Panc1 (cell line): ENCODE measurements at regions not wholly inside any gene's neighbourhood (a gene's known extent, or its start where the extent isn't known, plus 50 kb on each side); places are given as distances from the start of the nearest gene placed in this dataset.

Source experiments
- ATAC-seq: fragments of 200-7000 bp; cut with Tn5 transposase; 2 replicates; pipeline ENCODE4 v1.9.1; 2020; ENCODE audit warnings: mild to moderate bottlenecking, moderate library complexity
- BruUV-seq: library from RNA; stranded (reverse); fragments of 400-500 nt; replicated peaks from 2 replicates; lab custom pipeline; 2021; lab: Mats Ljungman, UMichigan
- CTCF ChIA-PET: fragments of 300-600 bp; sonication (Branson Sonifier 250); formaldehyde crosslinking; loops from one replicate; lab custom pipeline; 2022; ENCODE audit warnings: antibody characterized with exemption; lab: Charles Lee
- POLR2A ChIA-PET: fragments of 300-600 bp; sonication (Branson Sonifier 250); formaldehyde crosslinking; loops from one replicate; lab custom pipeline; 2022; ENCODE audit warnings: antibody characterized with exemption; lab: Charles Lee
- DNase-seq: peaks from one replicate; pipeline ENCODE4 v3.0.0-alpha.2; 2010; ENCODE audit warnings: low read depth, low spot score
- H3K27ac ChIP-seq: 2 replicates; pipeline ENCODE4 v1.5.1; 2011; ENCODE audit warnings: mild to moderate bottlenecking, low read length, inconsistent platforms
- H3K27me3 ChIP-seq: fragments of 200-500 bp; sonication (Bioruptor generic); 2 replicates; pipeline ENCODE4 v1.6.0; 2014; ENCODE audit warnings: low read length, inconsistent platforms; ENCODE audit not compliant: control insufficient read depth, insufficient read depth
- H3K36me3 ChIP-seq: fragments of 200-500 bp; sonication (Bioruptor generic); 2 replicates; pipeline ENCODE4 v1.5.1; 2014; ENCODE audit warnings: inconsistent platforms, mild to moderate bottlenecking, low read length, moderate library complexity; ENCODE audit not compliant: control insufficient read depth, insufficient read depth
- H3K4me1 ChIP-seq: 2 replicates; pipeline ENCODE4 v1.5.1; 2011; ENCODE audit warnings: inconsistent platforms, mild to moderate bottlenecking, low read length, moderate library complexity; ENCODE audit not compliant: control insufficient read depth, insufficient read depth
- H3K4me3 ChIP-seq, 2 experiments: 2 replicates each; pipeline ENCODE4 v1.5.1; 2011 to 2012; ENCODE audit warnings: low read depth in 2 of 2, low read length in 2 of 2, mild to moderate bottlenecking in 2 of 2, inconsistent platforms in 1 of 2, moderate library complexity in 1 of 2
- H3K9me3 ChIP-seq: fragments of 200-500 bp; sonication (Bioruptor generic); 2 replicates; pipeline ENCODE4 v1.5.1; 2014; ENCODE audit warnings: low read depth, mild to moderate bottlenecking, inconsistent platforms, low read length, moderate library complexity; ENCODE audit not compliant: control insufficient read depth, insufficient read depth
- CTCF ChIP-seq: fragments of 450-650 bp; IDR thresholded peaks from 2 replicates; pipeline ENCODE4 v1.5.1; 2017; ENCODE audit warnings: mild to moderate bottlenecking
- POLR2AphosphoS5 ChIP-seq: IDR thresholded peaks from 2 replicates; pipeline ENCODE4 v1.6.1; 2012; ENCODE audit warnings: mild to moderate bottlenecking, low read depth, low read length, moderate library complexity
- REST ChIP-seq, 2 experiments: IDR thresholded peaks; 2 replicates each; pipeline ENCODE4 v1.6.1; 2011 to 2012; ENCODE audit warnings: low read depth in 2 of 2, control low read depth in 1 of 2, low read length in 1 of 2, mild to moderate bottlenecking in 1 of 2, moderate library complexity in 1 of 2; ENCODE audit not compliant: insufficient read depth in 1 of 2
- SIN3A ChIP-seq: IDR thresholded peaks from 2 replicates; pipeline ENCODE4 v1.6.1; 2012; ENCODE audit warnings: low read depth, mild to moderate bottlenecking, low read length, moderate library complexity, borderline replicate concordance; ENCODE audit not compliant: insufficient read depth
- TCF7L2 ChIP-seq: IDR thresholded peaks from 2 replicates; pipeline ENCODE4 v1.6.1; 2011; ENCODE audit warnings: mild to moderate bottlenecking, low read depth, low read length, inconsistent platforms
- in situ Hi-C: cut with HindIII; loops from 2 replicates; pipeline ENCODE4 v1.10.0; 2016; ENCODE audit warnings: low sequenced_read_pairs, low pct_unique_long_range_greater_than_20kb
- intact Hi-C: fragments of 100-400 bp; cut with micrococcal nuclease; formaldehyde crosslinking; loops from one replicate; pipeline ENCODE4 v1.10.0; 2022; ENCODE audit not compliant: unreplicated experiment

GRCh38 chr19:13600091-13600490 is 93.8 kb upstream of the CACNA1A start:
- Histone ChIP-seq H3K4me3 (no peak overlapping the region), H3K4me1 (no peaks in the 10 kb centered on the region), H3K36me3 (no peaks in the 10 kb centered on the region), H3K9me3 (no peaks in the 10 kb centered on the region), H3K27me3 (no peaks in the 10 kb centered on the region), H3K27ac (no peak overlapping the region)
- TF ChIP-seq TCF7L2 (no peak), POLR2AphosphoS5 (no peak), CTCF (no peak), SIN3A (no peak), REST (IDR thresholded peaks at IDR 0.05; ENCODE audit: insufficient read depth in 1 of 2, low read depth in 2 of 2, low read length in 1 of 2) (no peak)
- ATAC-seq (no peak), DNase-seq (no peak)
- in situ Hi-C loops (no loop called here), intact Hi-C loops (no loop called here)
- no TSS peak for BruUV-seq
- POLR2A ChIA-PET = no interaction called here
- CTCF ChIA-PET = interaction anchor here (1.0 kb wide), 1 partner anchor 118 kb away, joined by 3 read pairs; no protein-coding TSS in a partner anchor

- TF ChIP-seq POLR2AphosphoS5 (no peak), REST (IDR thresholded peaks at IDR 0.05; ENCODE audit: insufficient read depth in 1 of 2, low read depth in 2 of 2, low read length in 1 of 2) (no peak), TCF7L2 (no peak), SIN3A (no peak), CTCF (no peak)
- in situ Hi-C loops (no loop called here), intact Hi-C loops (no loop called here)
- Histone ChIP-seq H3K27ac (no peak overlapping the region), H3K4me3 (no peak overlapping the region), H3K4me1 (no peaks in the 10 kb centered on the region), H3K27me3 (no peaks in the 10 kb centered on the region), H3K9me3 (no peaks in the 10 kb centered on the region), H3K36me3 (no peaks in the 10 kb centered on the region)
- BruUV-seq = no TSS peak
- CTCF ChIA-PET = interaction anchor here (1.0 kb wide), 1 partner anchor 119 kb away, joined by 3 read pairs; no protein-coding TSS in a partner anchor
- no peak for DNase-seq
- no peak for ATAC-seq
- POLR2A ChIA-PET = no interaction called here
Measured at GRCh38 chr19:13599681-13600080, 93.4 kb upstream of the CACNA1A start.
